LNCaP clone FGC (cell line): ENCODE measurements at regions not wholly inside any gene's neighbourhood (a gene's known extent, or its start where the extent isn't known, plus 50 kb on each side); places are given as distances from the start of the nearest gene placed in this dataset.

Experiments used
- DNase-seq: peaks from one replicate; pipeline ENCODE4 v3.0.0-alpha.2; 2011; ENCODE audit warnings: low read depth
- H3K4me3 ChIP-seq: 2 replicates; pipeline ENCODE4 v1.5.1; 2011; ENCODE audit warnings: mild to moderate bottlenecking, low read depth, low read length, control low read depth
- TF ChIP-seq, protein P1 (sequence below): IDR thresholded peaks from 2 replicates; pipeline ENCODE4 v1.5.1; 2012; ENCODE audit warnings: mild to moderate bottlenecking; ENCODE audit not compliant: control insufficient read depth, insufficient read depth; ENCODE audit errors: extremely low read depth

DNA sequence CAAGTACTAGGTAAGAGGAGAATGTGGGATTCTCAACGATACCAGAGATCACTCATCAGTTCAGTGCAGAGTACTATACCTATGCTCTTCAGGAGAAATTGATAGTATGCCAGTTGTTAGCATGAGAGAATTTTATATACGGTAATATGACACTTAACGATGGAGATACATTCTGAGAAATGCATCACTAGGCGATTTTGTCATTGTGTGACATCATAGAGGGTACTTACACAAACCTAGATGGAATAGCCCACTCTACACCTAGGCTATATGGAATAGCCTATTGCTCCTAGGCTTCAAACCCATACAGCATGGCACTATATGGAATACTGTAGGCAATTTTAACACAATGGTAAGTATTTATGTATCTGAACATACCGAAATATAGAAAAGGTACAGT, 140.2 kb downstream of the SLIT2 start:
- TF ChIP-seq, protein P1, sequence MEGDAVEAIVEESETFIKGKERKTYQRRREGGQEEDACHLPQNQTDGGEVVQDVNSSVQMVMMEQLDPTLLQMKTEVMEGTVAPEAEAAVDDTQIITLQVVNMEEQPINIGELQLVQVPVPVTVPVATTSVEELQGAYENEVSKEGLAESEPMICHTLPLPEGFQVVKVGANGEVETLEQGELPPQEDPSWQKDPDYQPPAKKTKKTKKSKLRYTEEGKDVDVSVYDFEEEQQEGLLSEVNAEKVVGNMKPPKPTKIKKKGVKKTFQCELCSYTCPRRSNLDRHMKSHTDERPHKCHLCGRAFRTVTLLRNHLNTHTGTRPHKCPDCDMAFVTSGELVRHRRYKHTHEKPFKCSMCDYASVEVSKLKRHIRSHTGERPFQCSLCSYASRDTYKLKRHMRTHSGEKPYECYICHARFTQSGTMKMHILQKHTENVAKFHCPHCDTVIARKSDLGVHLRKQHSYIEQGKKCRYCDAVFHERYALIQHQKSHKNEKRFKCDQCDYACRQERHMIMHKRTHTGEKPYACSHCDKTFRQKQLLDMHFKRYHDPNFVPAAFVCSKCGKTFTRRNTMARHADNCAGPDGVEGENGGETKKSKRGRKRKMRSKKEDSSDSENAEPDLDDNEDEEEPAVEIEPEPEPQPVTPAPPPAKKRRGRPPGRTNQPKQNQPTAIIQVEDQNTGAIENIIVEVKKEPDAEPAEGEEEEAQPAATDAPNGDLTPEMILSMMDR = no peak
- H3K4me3 ChIP-seq = no peak overlapping the region
- no peak for DNase-seq

DNA sequence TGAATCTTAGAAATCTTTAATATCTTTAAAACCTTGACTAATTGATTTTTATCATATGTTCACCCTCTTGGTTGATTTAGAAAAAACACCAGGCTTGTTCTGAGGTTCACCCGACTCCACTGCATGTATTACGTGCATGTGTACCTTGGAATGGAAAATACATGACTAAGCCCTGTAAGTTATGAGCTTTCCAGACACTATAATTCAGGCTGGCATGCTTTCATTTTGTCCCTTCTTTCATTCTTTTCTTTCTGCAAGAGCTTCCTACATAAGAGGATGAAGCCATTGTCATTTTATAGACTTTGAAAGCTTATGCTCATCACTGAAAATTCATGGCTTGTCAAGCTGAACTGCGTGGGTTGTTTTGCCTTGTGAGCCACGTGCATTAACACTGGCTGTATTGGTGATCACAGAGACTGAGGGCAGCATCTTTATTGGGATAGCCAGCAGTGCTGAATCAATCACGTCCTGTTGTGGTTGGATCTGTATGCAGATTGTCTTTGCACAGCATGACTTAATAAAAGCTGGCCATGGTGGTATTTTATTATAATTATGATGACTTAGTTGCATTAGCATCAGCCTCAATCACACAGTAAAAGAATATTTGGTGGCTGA, 141.9 kb downstream of the SLIT2 start:
- H3K4me3 ChIP-seq = no peak overlapping the region
- TF ChIP-seq, protein P1 = no peak
- no peak for DNase-seq

DNA sequence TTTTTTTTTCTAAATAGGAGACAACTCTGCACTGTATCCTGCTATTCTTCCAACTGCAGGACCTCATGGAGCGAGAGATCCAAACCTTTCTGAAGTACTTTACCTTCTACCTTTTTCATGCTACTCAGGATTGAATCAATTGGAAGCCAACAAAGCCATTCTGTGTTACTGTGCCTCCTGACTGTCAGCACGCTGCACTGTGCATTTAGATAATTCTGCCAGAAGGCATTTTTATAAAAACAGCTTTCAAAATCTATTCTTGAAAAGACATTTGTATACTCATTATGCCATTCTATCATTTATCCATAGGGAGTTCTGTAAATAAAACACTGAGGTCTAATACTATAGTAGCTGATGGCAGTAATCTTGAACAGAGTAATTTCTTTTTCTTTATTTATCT, 142.8 kb downstream of the SLIT2 start:
- DNase-seq = no peak
- H3K4me3 ChIP-seq = no peak overlapping the region
- TF ChIP-seq, protein P1 = no peak

DNA sequence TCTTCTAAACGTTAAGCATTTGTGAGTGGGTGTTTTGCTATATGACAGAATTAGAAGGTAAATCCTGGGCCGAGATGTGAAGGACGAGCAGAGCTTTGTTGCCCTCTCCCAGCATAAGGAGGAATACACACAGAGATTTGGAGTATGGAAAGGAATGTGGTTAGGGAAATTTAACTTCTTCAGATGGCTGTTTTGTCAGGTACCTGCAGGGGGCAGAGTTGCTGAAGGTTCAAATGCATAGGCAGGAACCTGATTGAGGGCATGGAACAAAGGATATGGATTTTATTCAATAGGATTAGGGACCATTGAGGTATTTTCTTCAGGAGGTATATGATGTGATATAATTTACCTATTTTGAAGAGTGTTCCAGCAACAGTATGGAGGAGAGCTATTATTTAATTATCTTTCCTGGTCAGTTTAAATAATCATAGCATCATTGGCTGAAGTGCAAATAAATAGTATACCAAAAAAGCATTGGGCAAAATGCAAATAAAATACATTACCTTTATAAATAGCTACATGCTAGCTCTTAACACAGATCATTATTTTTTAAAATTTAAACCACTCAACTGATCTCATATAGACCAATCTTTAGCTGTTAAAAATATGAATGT, 143.6 kb downstream of the SLIT2 start:
- no peak for DNase-seq
- TF ChIP-seq, protein P1 = peak; percentile 80
- H3K4me3 ChIP-seq = no peak overlapping the region

DNA sequence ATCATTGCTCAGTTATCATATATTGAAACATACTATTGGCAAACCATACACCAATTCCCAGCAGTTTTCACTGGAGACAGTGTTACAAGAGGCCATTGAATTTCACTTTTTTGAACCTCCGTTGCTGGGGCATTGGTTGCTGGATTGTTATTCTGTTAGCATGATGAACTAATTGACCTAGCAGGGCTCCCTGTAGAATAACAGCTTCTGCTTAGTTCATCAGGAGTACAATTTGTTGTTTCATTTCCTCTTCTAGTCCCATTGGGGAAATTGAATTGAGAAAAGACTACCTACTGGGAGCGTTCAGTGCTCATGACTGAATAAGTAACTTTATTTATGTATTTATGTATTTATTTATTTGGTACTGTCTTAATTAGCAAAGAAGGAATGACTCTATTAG, 151.6 kb downstream of the SLIT2 start:
- H3K4me3 ChIP-seq = no peak overlapping the region
- TF ChIP-seq, protein P1 = no peak
- no peak for DNase-seq

DNA sequence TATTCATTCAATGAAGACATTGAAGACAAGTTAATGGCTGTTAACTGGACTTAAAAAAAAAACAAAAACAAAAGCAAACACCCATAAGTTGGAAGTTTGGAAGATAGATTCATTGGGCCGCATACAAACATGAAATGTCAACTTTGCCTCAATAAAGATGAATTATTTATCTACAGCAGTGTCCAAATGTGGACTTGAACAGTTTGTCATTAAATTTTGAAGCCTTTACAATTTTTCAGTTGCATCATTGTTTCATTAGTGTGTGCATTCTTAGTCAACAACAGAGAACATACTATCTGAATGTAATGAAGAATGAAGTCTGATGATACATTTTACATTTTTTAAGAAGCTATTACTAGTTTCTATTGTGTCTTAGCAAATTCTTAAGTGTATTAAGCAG, 152.1 kb downstream of the SLIT2 start:
- peak; percentile 57 for DNase-seq
- TF ChIP-seq, protein P1 = no peak

DNA sequence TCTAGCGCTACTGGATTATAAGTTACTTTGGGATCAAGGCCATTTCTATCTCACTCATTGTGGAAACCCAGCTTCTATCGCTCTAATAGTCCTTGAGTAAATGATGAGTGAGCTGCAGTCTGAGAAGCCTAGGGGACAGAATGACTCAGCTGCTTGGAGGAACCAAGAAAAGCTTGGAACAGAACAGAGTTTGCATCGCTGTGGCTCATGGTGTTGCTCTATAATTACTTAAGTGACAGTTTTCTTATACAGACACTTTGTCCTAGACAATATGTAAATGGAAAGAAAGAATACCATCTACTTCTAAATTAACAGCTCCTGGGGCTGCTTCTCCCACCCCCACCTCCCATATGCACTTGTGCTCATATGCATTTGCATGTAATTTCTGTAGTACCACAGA, 156.9 kb downstream of the SLIT2 start:
- no peak for DNase-seq
- no peak overlapping the region for H3K4me3 ChIP-seq
- TF ChIP-seq, protein P1 = no peak

More for the DNA sequence above, 152.1 kb downstream of the SLIT2 start:
- no peak overlapping the region for H3K4me3 ChIP-seq
